GM12872 (cell line): ENCODE measurements at regions not wholly inside any gene's neighbourhood (a gene's known extent, or its start where the extent isn't known, plus 50 kb on each side); places are given as distances from the start of the nearest gene placed in this dataset.

Experiments
- CTCF ChIP-seq: IDR thresholded peaks from 3 replicates; pipeline ENCODE4 v1.5.1; 2011; ENCODE audit warnings: low read depth, mild to moderate bottlenecking, low read length, moderate library complexity; ENCODE audit not compliant: insufficient read depth

- no peak for TF ChIP-seq CTCF
These were observed 548.8 kb downstream of the COL12A1 start for GRCh38 chr6:74657011-74657410.

- no peak for TF ChIP-seq CTCF
These were observed 549.4 kb downstream of the COL12A1 start for GRCh38 chr6:74656453-74656852.

- no peak for TF ChIP-seq CTCF
These were observed 551.6 kb downstream of the COL12A1 start for GRCh38 chr6:74654296-74654695.

GRCh38 chr6:74651948-74652842 lies 553.7 kb downstream of the COL12A1 start:
- no peak for TF ChIP-seq CTCF

- no peak for TF ChIP-seq CTCF
These were observed 555.2 kb downstream of the COL12A1 start for GRCh38 chr6:74650668-74651067.

- TF ChIP-seq CTCF: no peak
These were observed 559.4 kb downstream of the COL12A1 start for GRCh38 chr6:74646461-74646860.

GRCh38 chr6:74645108-74645849 lies 560.6 kb downstream of the COL12A1 start:
- TF ChIP-seq CTCF: no peak
